ENCODE measurements at regions not wholly inside any gene's neighbourhood (a gene's known extent, or its start where the extent isn't known, plus 50 kb on each side); places are given as distances from the start of the nearest gene placed in this dataset.
A peak's percentile ranks its signal among the peaks of the same experiment; 100 is the strongest.

DNA sequence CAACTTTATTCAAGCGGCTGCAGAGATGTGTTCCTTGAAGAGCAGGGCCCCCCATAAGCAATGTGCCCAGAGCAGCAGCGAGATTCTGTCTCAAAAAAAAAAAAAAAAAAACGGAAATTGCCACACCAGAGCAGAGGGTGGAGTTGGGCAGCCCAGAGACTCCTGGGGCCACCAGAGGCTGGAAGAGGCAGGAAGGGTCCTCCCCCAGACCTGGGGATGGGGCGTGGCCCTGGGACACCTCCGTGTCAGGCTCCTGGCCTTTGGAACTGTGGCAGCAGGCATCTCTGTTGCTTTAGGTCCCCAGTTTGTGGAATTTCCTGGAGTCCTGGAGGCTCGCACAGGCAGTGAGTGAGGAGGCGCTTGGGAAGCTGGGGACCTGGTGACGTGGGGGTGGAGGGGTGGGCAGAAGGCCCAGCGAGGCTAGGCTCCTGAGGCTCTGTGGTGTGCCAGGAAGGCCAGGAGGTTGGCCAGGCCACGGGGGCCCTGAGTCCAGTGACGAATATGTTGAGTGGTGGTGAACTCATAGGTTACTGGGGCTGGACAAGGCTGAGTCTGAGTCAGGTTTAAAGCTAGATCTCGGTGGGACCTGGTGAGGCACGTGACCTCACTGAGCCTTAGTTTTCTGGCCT, 735.6 kb downstream of the BRD1 start:
- Histone ChIP-seq H3K4me3 (no peak overlapping the region), H3K4me1 (ENCODE audit: insufficient read depth) (no peaks in the 10 kb centered on the region), H4K20me1 (replicated peaks; ENCODE audit: insufficient read depth) (no peaks in the 10 kb centered on the region), H3K9me2 (ENCODE audit: insufficient read depth) (no peaks in the 10 kb centered on the region), H2AFZ (no peak overlapping the region), H3F3A (replicated peaks; ENCODE audit: low read depth) (no peaks in the 10 kb centered on the region), H3K4me2 (no peak overlapping the region), H3K27me3 (ENCODE audit: insufficient read depth) (no peaks in the 10 kb centered on the region), H3K36me3 (ENCODE audit: insufficient read depth) (no peaks in the 10 kb centered on the region; the same call in 1 of the 2 replicates), H3K79me2 (replicated peaks; ENCODE audit: insufficient read depth) (no peaks in the 10 kb centered on the region), H3K27ac (ENCODE audit: low read depth) (no peak overlapping the region)
- TF ChIP-seq JUNB (IDR thresholded peaks at IDR 0.05; ENCODE audit: unreplicated experiment) (no peak), CREB1 (CRISPR knock-in tag; IDR thresholded peaks at IDR 0.05; ENCODE audit: low read depth) (no peak), POLR2AphosphoS5 (IDR thresholded peaks at IDR 0.05; ENCODE audit: low read depth) (no peak), EZH2 (IDR thresholded peaks at IDR 0.05; ENCODE audit: low read depth, unreplicated experiment) (no peak), NANOG (IDR thresholded peaks at IDR 0.05; ENCODE audit: borderline replicate concordance) (no peak), STAT1 (IDR thresholded peaks at IDR 0.05; ENCODE audit: unreplicated experiment) (no peak), ZNF114 (CRISPR knock-in tag; IDR thresholded peaks at IDR 0.05) (no peak), EZH2phosphoT487 (IDR thresholded peaks at IDR 0.05; ENCODE audit: unreplicated experiment) (no peak), ZNF331 (CRISPR knock-in tag; IDR thresholded peaks at IDR 0.05; ENCODE audit: low read depth) (no peak)
- TF ChIP-seq, protein P1, sequence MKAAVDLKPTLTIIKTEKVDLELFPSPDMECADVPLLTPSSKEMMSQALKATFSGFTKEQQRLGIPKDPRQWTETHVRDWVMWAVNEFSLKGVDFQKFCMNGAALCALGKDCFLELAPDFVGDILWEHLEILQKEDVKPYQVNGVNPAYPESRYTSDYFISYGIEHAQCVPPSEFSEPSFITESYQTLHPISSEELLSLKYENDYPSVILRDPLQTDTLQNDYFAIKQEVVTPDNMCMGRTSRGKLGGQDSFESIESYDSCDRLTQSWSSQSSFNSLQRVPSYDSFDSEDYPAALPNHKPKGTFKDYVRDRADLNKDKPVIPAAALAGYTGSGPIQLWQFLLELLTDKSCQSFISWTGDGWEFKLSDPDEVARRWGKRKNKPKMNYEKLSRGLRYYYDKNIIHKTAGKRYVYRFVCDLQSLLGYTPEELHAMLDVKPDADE (IDR thresholded peaks at IDR 0.05): no peak
- TF ChIP-seq, protein P2, sequence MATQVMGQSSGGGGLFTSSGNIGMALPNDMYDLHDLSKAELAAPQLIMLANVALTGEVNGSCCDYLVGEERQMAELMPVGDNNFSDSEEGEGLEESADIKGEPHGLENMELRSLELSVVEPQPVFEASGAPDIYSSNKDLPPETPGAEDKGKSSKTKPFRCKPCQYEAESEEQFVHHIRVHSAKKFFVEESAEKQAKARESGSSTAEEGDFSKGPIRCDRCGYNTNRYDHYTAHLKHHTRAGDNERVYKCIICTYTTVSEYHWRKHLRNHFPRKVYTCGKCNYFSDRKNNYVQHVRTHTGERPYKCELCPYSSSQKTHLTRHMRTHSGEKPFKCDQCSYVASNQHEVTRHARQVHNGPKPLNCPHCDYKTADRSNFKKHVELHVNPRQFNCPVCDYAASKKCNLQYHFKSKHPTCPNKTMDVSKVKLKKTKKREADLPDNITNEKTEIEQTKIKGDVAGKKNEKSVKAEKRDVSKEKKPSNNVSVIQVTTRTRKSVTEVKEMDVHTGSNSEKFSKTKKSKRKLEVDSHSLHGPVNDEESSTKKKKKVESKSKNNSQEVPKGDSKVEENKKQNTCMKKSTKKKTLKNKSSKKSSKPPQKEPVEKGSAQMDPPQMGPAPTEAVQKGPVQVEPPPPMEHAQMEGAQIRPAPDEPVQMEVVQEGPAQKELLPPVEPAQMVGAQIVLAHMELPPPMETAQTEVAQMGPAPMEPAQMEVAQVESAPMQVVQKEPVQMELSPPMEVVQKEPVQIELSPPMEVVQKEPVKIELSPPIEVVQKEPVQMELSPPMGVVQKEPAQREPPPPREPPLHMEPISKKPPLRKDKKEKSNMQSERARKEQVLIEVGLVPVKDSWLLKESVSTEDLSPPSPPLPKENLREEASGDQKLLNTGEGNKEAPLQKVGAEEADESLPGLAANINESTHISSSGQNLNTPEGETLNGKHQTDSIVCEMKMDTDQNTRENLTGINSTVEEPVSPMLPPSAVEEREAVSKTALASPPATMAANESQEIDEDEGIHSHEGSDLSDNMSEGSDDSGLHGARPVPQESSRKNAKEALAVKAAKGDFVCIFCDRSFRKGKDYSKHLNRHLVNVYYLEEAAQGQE (IDR thresholded peaks at IDR 0.05; ENCODE audit: unreplicated experiment): no peak
- TF ChIP-seq, protein P3, sequence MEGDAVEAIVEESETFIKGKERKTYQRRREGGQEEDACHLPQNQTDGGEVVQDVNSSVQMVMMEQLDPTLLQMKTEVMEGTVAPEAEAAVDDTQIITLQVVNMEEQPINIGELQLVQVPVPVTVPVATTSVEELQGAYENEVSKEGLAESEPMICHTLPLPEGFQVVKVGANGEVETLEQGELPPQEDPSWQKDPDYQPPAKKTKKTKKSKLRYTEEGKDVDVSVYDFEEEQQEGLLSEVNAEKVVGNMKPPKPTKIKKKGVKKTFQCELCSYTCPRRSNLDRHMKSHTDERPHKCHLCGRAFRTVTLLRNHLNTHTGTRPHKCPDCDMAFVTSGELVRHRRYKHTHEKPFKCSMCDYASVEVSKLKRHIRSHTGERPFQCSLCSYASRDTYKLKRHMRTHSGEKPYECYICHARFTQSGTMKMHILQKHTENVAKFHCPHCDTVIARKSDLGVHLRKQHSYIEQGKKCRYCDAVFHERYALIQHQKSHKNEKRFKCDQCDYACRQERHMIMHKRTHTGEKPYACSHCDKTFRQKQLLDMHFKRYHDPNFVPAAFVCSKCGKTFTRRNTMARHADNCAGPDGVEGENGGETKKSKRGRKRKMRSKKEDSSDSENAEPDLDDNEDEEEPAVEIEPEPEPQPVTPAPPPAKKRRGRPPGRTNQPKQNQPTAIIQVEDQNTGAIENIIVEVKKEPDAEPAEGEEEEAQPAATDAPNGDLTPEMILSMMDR (conservative IDR thresholded peaks at IDR 0.05; ENCODE audit: low read depth in 2 of 2): no peak
- TF ChIP-seq, protein P4, sequence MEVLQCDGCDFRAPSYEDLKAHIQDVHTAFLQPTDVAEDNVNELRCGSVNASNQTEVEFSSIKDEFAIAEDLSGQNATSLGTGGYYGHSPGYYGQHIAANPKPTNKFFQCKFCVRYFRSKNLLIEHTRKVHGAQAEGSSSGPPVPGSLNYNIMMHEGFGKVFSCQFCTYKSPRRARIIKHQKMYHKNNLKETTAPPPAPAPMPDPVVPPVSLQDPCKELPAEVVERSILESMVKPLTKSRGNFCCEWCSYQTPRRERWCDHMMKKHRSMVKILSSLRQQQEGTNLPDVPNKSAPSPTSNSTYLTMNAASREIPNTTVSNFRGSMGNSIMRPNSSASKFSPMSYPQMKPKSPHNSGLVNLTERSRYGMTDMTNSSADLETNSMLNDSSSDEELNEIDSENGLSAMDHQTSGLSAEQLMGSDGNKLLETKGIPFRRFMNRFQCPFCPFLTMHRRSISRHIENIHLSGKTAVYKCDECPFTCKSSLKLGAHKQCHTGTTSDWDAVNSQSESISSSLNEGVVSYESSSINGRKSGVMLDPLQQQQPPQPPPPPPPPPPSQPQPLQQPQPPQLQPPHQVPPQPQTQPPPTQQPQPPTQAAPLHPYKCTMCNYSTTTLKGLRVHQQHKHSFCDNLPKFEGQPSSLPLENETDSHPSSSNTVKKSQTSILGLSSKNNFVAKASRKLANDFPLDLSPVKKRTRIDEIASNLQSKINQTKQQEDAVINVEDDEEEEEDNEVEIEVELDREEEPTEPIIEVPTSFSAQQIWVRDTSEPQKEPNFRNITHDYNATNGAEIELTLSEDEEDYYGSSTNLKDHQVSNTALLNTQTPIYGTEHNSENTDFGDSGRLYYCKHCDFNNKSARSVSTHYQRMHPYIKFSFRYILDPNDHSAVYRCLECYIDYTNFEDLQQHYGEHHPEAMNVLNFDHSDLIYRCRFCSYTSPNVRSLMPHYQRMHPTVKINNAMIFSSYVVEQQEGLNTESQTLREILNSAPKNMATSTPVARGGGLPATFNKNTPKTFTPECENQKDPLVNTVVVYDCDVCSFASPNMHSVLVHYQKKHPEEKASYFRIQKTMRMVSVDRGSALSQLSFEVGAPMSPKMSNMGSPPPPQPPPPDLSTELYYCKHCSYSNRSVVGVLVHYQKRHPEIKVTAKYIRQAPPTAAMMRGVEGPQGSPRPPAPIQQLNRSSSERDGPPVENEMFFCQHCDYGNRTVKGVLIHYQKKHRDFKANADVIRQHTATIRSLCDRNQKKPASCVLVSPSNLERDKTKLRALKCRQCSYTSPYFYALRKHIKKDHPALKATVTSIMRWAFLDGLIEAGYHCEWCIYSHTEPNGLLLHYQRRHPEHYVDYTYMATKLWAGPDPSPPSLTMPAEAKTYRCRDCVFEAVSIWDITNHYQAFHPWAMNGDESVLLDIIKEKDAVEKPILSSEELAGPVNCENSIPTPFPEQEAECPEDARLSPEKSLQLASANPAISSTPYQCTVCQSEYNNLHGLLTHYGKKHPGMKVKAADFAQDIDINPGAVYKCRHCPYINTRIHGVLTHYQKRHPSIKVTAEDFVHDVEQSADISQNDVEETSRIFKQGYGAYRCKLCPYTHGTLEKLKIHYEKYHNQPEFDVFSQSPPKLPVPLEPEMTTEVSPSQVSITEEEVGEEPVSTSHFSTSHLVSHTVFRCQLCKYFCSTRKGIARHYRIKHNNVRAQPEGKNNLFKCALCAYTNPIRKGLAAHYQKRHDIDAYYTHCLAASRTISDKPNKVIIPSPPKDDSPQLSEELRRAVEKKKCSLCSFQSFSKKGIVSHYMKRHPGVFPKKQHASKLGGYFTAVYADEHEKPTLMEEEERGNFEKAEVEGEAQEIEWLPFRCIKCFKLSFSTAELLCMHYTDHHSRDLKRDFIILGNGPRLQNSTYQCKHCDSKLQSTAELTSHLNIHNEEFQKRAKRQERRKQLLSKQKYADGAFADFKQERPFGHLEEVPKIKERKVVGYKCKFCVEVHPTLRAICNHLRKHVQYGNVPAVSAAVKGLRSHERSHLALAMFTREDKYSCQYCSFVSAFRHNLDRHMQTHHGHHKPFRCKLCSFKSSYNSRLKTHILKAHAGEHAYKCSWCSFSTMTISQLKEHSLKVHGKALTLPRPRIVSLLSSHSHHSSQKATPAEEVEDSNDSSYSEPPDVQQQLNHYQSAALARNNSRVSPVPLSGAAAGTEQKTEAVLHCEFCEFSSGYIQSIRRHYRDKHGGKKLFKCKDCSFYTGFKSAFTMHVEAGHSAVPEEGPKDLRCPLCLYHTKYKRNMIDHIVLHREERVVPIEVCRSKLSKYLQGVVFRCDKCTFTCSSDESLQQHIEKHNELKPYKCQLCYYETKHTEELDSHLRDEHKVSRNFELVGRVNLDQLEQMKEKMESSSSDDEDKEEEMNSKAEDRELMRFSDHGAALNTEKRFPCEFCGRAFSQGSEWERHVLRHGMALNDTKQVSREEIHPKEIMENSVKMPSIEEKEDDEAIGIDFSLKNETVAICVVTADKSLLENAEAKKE (CRISPR knock-in tag; IDR thresholded peaks at IDR 0.05): no peak
- no peak overlapping the region for H3K27ac Mint-ChIP-seq
- H3K9me3 Mint-ChIP-seq: no peaks in the 10 kb centered on the region
- peaks cover 5% of the 10 kb centered on the region for H3K27me3 Mint-ChIP-seq (ENCODE audit: insufficient read depth, low read depth, poor library complexity)
- H3K4me1 Mint-ChIP-seq: no peaks in the 10 kb centered on the region; the same call in 2 of the 3 replicates
- DNase-seq (ENCODE audit: low spot score) (no peak), ATAC-seq (peak; percentile 41)
- H3K36me3 Mint-ChIP-seq (ENCODE audit: low read depth): no peaks in the 10 kb centered on the region; the same call in 2 of the 3 replicates
- H3K4me3 Mint-ChIP-seq: no peak overlapping the region

All from GM23338 (cell line).